A549 (cell line): ENCODE measurements at regions not wholly inside any gene's neighbourhood (a gene's known extent, or its start where the extent isn't known, plus 50 kb on each side); places are given as distances from the start of the nearest gene placed in this dataset.
A peak's percentile ranks its signal among the peaks of the same experiment; 100 is the strongest.

Experiments used
- ATAC-seq, 2 experiments: fragments of 200-7000 bp in 1 of 2; fragments of >200 bp in 1 of 2; cut with Nextera tagmentation in 1 of 2; cut with Tn5 transposase in 1 of 2; 3 replicates each; pipeline versions ENCODE4 v1.8.0 to v1.9.1; 2018 to 2020; ENCODE audit warnings: mild to moderate bottlenecking in 1 of 2, moderate library complexity in 1 of 2
- CTCF ChIA-PET: fragments of 300-600 bp; sonication (Branson Sonifier 250); formaldehyde crosslinking; extraction: SDS; loops from one replicate; lab custom pipeline; 2021; ENCODE audit warnings: antibody characterized with exemption, inconsistent platforms; lab: Yijun Ruan, JAX
- POLR2A ChIA-PET: fragments of 350-600 bp; formaldehyde crosslinking; extraction: SDS; loops from one replicate; lab custom pipeline; 2021; ENCODE audit warnings: antibody characterized with exemption, inconsistent platforms; lab: Yijun Ruan, JAX
- DNase-seq, 2 experiments: peaks; one replicate each; pipeline versions ENCODE4 v3.0.0 to v3.0.0-alpha.2; 2011 to 2016; ENCODE audit warnings: low read depth in 1 of 2, low spot score in 1 of 2
- FAIRE-seq: peaks from 2 replicates; lab custom pipeline; 2011; peaks lifted over from hg19 to GRCh38; lab: Jason Lieb, UNC
- H3K27ac ChIP-seq, 2 experiments: fragments of >200 bp; sonication (Bioruptor Twin); formaldehyde crosslinking; 3 replicates each; pipeline ENCODE4 v1.5.1; 2016 to 2017
- H3K4me1 ChIP-seq: fragments of >200 bp; sonication (Bioruptor Twin); formaldehyde crosslinking; 3 replicates; pipeline ENCODE4 v1.6.1; 2016
- H3K4me2 ChIP-seq: fragments of >200 bp; sonication (Bioruptor Twin); formaldehyde crosslinking; 3 replicates; pipeline ENCODE4 v1.6.1; 2016
- H3K4me3 ChIP-seq: fragments of >200 bp; sonication (Bioruptor Twin); formaldehyde crosslinking; 3 replicates; pipeline ENCODE4 v1.5.1; 2016
- H3K9me3 ChIP-seq: fragments of >200 bp; sonication (Bioruptor Twin); formaldehyde crosslinking; 3 replicates; pipeline ENCODE4 v1.6.1; 2016
- CBX2 ChIP-seq: fragments of 200-600 bp; sonication (generic); IDR thresholded peaks from 2 replicates; pipeline ENCODE4 v1.6.1; 2016; ENCODE audit warnings: low read depth, mild to moderate bottlenecking, borderline replicate concordance
- CBX8 ChIP-seq: fragments of 200-600 bp; sonication (generic); IDR thresholded peaks from 2 replicates; pipeline ENCODE4 v1.6.1; 2016
- CHD2 ChIP-seq: fragments of 150-350 bp; IDR thresholded peaks from 2 replicates; pipeline ENCODE4 v1.6.1; 2014; ENCODE audit warnings: low read length; ENCODE audit not compliant: partially characterized antibody
- EP300 ChIP-seq, 2 experiments: fragments of >200 bp; sonication (Bioruptor Twin); formaldehyde crosslinking; IDR thresholded peaks; 2 replicates in 1 of 2; 3 replicates in 1 of 2; pipeline ENCODE4 v1.6.1; 2016 to 2017
- FOSL2 ChIP-seq, 2 experiments: fragments of 450-650 bp in 1 of 2; fragments of >200 bp in 1 of 2; sonication (Bioruptor Twin) in 1 of 2; formaldehyde crosslinking; IDR thresholded peaks; 2 replicates each; pipeline versions ENCODE4 v1.5.0 to v1.6.1; 2016 to 2020; ENCODE audit warnings: mild to moderate bottlenecking in 1 of 2, moderate library complexity in 1 of 2
- GATA3 ChIP-seq: IDR thresholded peaks from 2 replicates; pipeline ENCODE4 v1.6.1; 2012; ENCODE audit warnings: borderline replicate concordance
- HOXB5 ChIP-seq: fragments of 250-450 bp; sonication (Bioruptor Pico); IDR thresholded peaks from 2 replicates; pipeline ENCODE4 v1.5.0; 2020; ENCODE audit warnings: mild to moderate bottlenecking, moderate library complexity
- JUNB ChIP-seq: fragments of >200 bp; sonication (Bioruptor Twin); formaldehyde crosslinking; IDR thresholded peaks from 2 replicates; pipeline ENCODE4 v1.6.1; 2016
- MAFK ChIP-seq: fragments of 450-650 bp; IDR thresholded peaks from 2 replicates; pipeline ENCODE4 v1.6.1; 2014; ENCODE audit not compliant: partially characterized antibody
- MAZ ChIP-seq: fragments of 150-350 bp; IDR thresholded peaks from 2 replicates; pipeline ENCODE4 v1.6.1; 2014; ENCODE audit warnings: antibody characterized with exemption, low read depth, low read length, borderline replicate concordance
- MYC ChIP-seq: IDR thresholded peaks from 2 replicates; pipeline ENCODE4 v1.6.1; 2012; ENCODE audit warnings: mild to moderate bottlenecking, inconsistent platforms, low read length, improper control_type of control experiment, borderline replicate concordance
- RCOR1 ChIP-seq: fragments of 150-350 bp; IDR thresholded peaks from 2 replicates; pipeline ENCODE4 v1.6.1; 2014; ENCODE audit warnings: antibody characterized with exemption, low read length, low read depth
- TFCP2L1 ChIP-seq: fragments of 250-450 bp; sonication (Bioruptor Pico); IDR thresholded peaks from 2 replicates; pipeline ENCODE4 v1.5.0; 2021; ENCODE audit warnings: mild to moderate bottlenecking
- ZC3H11A ChIP-seq: fragments of 450-650 bp; IDR thresholded peaks from 2 replicates; pipeline ENCODE4 v1.6.1; 2014; ENCODE audit warnings: antibody characterized with exemption, mild to moderate bottlenecking
- ZSCAN20 ChIP-seq: fragments of 250-450 bp; sonication (Bioruptor Pico); IDR thresholded peaks from 2 replicates; pipeline ENCODE4 v1.8.0; 2022; ENCODE audit warnings: mild to moderate bottlenecking, moderate library complexity
- WGBS: methylation state at CpG from one replicate; pipeline ENCODE4 v1.1.6; 2017; ENCODE audit errors: missing lambda C conversion rate; 5-methylcytosine and 5-hydroxymethylcytosine counted together
- TF ChIP-seq, protein P1 (sequence below): fragments of 200-600 bp; sonication (generic); IDR thresholded peaks from 2 replicates; pipeline ENCODE4 v1.6.1; 2016; ENCODE audit warnings: antibody characterized with exemption, mild to moderate bottlenecking, moderate library complexity
- TF ChIP-seq, protein P2 (sequence below): fragments of 150-350 bp; IDR thresholded peaks from 2 replicates; pipeline ENCODE4 v1.6.1; 2014; ENCODE audit warnings: low read depth, mild to moderate bottlenecking, low read length
- TF ChIP-seq, protein P3 (sequence below): fragments of 250-450 bp; sonication (Bioruptor Pico); IDR thresholded peaks from 2 replicates; pipeline ENCODE4 v1.5.0; 2020; ENCODE audit warnings: low read depth, mild to moderate bottlenecking, moderate library complexity
- TF ChIP-seq, protein P4 (sequence below): fragments of >200 bp; sonication (Bioruptor Twin); formaldehyde crosslinking; IDR thresholded peaks from 3 replicates; pipeline ENCODE4 v1.6.1; 2016

- Histone ChIP-seq H3K27ac (no peak overlapping the region), H3K9me3 (no peaks in the 10 kb centered on the region), H3K4me2 (no peak overlapping the region), H3K4me3 (no peak overlapping the region), H3K4me1 (no peaks in the 10 kb centered on the region)
- no peak for ATAC-seq
- WGBS, result 48% methylated on average over 3 of the region's 3 CpGs
- POLR2A ChIA-PET, result no interaction called here
- no peak for DNase-seq
- no peak for FAIRE-seq
- no peak for TF ChIP-seq TFCP2L1 (CRISPR knock-in tag)
- TF ChIP-seq, protein P1, sequence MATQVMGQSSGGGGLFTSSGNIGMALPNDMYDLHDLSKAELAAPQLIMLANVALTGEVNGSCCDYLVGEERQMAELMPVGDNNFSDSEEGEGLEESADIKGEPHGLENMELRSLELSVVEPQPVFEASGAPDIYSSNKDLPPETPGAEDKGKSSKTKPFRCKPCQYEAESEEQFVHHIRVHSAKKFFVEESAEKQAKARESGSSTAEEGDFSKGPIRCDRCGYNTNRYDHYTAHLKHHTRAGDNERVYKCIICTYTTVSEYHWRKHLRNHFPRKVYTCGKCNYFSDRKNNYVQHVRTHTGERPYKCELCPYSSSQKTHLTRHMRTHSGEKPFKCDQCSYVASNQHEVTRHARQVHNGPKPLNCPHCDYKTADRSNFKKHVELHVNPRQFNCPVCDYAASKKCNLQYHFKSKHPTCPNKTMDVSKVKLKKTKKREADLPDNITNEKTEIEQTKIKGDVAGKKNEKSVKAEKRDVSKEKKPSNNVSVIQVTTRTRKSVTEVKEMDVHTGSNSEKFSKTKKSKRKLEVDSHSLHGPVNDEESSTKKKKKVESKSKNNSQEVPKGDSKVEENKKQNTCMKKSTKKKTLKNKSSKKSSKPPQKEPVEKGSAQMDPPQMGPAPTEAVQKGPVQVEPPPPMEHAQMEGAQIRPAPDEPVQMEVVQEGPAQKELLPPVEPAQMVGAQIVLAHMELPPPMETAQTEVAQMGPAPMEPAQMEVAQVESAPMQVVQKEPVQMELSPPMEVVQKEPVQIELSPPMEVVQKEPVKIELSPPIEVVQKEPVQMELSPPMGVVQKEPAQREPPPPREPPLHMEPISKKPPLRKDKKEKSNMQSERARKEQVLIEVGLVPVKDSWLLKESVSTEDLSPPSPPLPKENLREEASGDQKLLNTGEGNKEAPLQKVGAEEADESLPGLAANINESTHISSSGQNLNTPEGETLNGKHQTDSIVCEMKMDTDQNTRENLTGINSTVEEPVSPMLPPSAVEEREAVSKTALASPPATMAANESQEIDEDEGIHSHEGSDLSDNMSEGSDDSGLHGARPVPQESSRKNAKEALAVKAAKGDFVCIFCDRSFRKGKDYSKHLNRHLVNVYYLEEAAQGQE, result no peak
- TF ChIP-seq GATA3, result no peak
- no peak for TF ChIP-seq JUNB
- no peak for TF ChIP-seq ZSCAN20 (CRISPR knock-in tag)
- TF ChIP-seq, all 56 proteins: peak for 0
- CTCF ChIA-PET, result no interaction called here
These were observed 893.5 kb downstream of the TUSC7 start for GRCh38 chr3:117603097-117603496.

DNA sequence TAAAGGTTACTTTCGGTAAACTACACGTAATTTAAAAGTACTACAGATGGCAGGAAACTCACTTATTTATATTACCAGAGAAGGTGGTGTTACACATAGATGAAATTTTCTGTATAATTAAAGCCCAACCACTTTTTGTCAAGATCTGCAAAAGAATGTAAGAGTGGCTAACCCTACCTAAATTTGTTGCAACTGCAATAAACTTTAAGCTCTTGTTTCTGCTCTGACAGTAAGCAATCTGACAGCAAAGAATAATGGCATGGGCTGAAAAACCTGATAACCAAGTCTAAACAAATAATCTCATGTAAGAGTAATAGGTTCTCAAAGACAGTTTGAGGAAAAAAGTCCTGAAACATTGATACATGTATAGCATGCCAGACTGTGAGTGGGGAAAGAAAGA is 897.3 kb downstream of the TUSC7 start:
- FAIRE-seq, result no peak
- no peak overlapping the region for H3K4me2 ChIP-seq
- CTCF ChIA-PET, result interaction anchor here (1.1 kb wide), 1 partner anchor 11 kb away, joined by 3 read pairs; no protein-coding TSS in a partner anchor
- no peak for DNase-seq
- no peak overlapping the region for H3K4me3 ChIP-seq
- no peaks in the 10 kb centered on the region for H3K4me1 ChIP-seq
- no peaks in the 10 kb centered on the region; the same call in 2 of the 3 replicates for H3K9me3 ChIP-seq
- WGBS, result 79% methylated on average over 2 of the region's 2 CpGs
- POLR2A ChIA-PET, result interaction anchor here (0.6 kb wide), 1 partner anchor 1005 kb away, joined by 3 read pairs; no protein-coding TSS in a partner anchor
- no peak overlapping the region for H3K27ac ChIP-seq
- no peak for ATAC-seq
- TF ChIP-seq CHD2, result no peak

- WGBS, result 25% methylated on average over 4 of the region's 4 CpGs
- CTCF ChIA-PET, result interaction anchor here (0.5 to 0.8 kb wide), 2 partner anchors 10 to 13 kb away, joined by 3 read pairs; no protein-coding TSS in a partner anchor
- no peak overlapping the region for H3K4me3 ChIP-seq
- TF ChIP-seq MAFK (peak; percentile 90), FOSL2 (IDR thresholded peaks at IDR 0.05) (no peak), FOSL2 (CRISPR knock-in tag; IDR thresholded peaks at IDR 0.05) (no peak)
- DNase-seq, result no peak
- POLR2A ChIA-PET, result no interaction called here
- no peak overlapping the region for H3K27ac ChIP-seq
- H3K4me1 ChIP-seq, result no peaks in the 10 kb centered on the region
- FAIRE-seq, result no peak
- H3K4me2 ChIP-seq, result no peak overlapping the region
- ATAC-seq, result no peak
- no peaks in the 10 kb centered on the region; the same call in 2 of the 3 replicates for H3K9me3 ChIP-seq
These were observed 899.8 kb downstream of the TUSC7 start for GRCh38 chr3:117609330-117609729.

- 55% methylated on average over 4 of the region's 4 CpGs for WGBS
- no peak overlapping the region for H3K4me3 ChIP-seq
- no peaks in the 10 kb centered on the region; the same call in 2 of the 3 replicates for H3K9me3 ChIP-seq
- ChIA-PET CTCF (no interaction called here), POLR2A (no interaction called here)
- H3K4me1 ChIP-seq, result no peaks in the 10 kb centered on the region
- TF ChIP-seq MYC, result no peak
- TF ChIP-seq, protein P2, sequence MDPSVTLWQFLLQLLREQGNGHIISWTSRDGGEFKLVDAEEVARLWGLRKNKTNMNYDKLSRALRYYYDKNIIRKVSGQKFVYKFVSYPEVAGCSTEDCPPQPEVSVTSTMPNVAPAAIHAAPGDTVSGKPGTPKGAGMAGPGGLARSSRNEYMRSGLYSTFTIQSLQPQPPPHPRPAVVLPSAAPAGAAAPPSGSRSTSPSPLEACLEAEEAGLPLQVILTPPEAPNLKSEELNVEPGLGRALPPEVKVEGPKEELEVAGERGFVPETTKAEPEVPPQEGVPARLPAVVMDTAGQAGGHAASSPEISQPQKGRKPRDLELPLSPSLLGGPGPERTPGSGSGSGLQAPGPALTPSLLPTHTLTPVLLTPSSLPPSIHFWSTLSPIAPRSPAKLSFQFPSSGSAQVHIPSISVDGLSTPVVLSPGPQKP, result no peak
- no peak for TF ChIP-seq FOSL2 (IDR thresholded peaks at IDR 0.05)
- TF ChIP-seq FOSL2 (CRISPR knock-in tag; IDR thresholded peaks at IDR 0.05), result no peak
- no peak for TF ChIP-seq ZC3H11A
- no peak for TF ChIP-seq CBX8
- no peak for TF ChIP-seq EP300 (IDR thresholded peaks at IDR 0.05)
- TF ChIP-seq, protein P3, sequence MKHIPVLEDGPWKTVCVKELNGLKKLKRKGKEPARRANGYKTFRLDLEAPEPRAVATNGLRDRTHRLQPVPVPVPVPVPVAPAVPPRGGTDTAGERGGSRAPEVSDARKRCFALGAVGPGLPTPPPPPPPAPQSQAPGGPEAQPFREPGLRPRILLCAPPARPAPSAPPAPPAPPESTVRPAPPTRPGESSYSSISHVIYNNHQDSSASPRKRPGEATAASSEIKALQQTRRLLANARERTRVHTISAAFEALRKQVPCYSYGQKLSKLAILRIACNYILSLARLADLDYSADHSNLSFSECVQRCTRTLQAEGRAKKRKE (CRISPR knock-in tag), result no peak
- no peak for TF ChIP-seq RCOR1
- TF ChIP-seq CHD2, result no peak
- no peak for TF ChIP-seq CBX2
- no peak for TF ChIP-seq MAZ
- TF ChIP-seq HOXB5, result no peak
- TF ChIP-seq, protein P4, sequence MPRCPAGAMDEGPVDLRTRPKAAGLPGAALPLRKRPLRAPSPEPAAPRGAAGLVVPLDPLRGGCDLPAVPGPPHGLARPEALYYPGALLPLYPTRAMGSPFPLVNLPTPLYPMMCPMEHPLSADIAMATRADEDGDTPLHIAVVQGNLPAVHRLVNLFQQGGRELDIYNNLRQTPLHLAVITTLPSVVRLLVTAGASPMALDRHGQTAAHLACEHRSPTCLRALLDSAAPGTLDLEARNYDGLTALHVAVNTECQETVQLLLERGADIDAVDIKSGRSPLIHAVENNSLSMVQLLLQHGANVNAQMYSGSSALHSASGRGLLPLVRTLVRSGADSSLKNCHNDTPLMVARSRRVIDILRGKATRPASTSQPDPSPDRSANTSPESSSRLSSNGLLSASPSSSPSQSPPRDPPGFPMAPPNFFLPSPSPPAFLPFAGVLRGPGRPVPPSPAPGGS, result no peak
- TF ChIP-seq JUNB, result no peak
- DNase-seq (no peak), FAIRE-seq (no peak), ATAC-seq (no peak)
- no peak overlapping the region for H3K4me2 ChIP-seq
- H3K27ac ChIP-seq, result no peak overlapping the region
These were observed 900.6 kb downstream of the TUSC7 start for GRCh38 chr3:117610156-117610555.
